ENCODE measurements at regions not wholly inside any gene's neighbourhood (a gene's known extent, or its start where the extent isn't known, plus 50 kb on each side); places are given as distances from the start of the nearest gene placed in this dataset.

GRCh38 chr2:176668912-176669311, 399.7 kb downstream of the MTX2 start:
- no peaks in the 10 kb centered on the region for H3K9me3 ChIP-seq (ENCODE audit: low read length)
- no peak overlapping the region for H3K4me2 ChIP-seq (ENCODE audit: low read depth, low read length)
- ChIA-PET CTCF (ENCODE audit: low intra/inter-chr PET ratio, low total read pairs) (no interaction called here), POLR2A (no interaction called here)
- H3K4me1 ChIP-seq (ENCODE audit: insufficient read depth, low read length), result no peaks in the 10 kb centered on the region
- no peaks in the 10 kb centered on the region for H4K20me1 ChIP-seq (ENCODE audit: insufficient read depth, low read length)
- FAIRE-seq (no peak), DNase-seq (ENCODE audit: low spot score) (no peak), ATAC-seq (no peak)
- H2AFZ ChIP-seq (ENCODE audit: low read length), result no peak overlapping the region
- H3K27ac ChIP-seq (ENCODE audit: extremely low read length, insufficient read depth, low read length), result no peak overlapping the region
- H3K79me2 ChIP-seq (ENCODE audit: insufficient read depth, low read length), result no peaks in the 10 kb centered on the region
- no peak overlapping the region for H3K4me3 ChIP-seq (replicated peaks in 1 of 3; ENCODE audit: insufficient read depth in 1 of 3, low read depth in 2 of 3, low read length in 3 of 3)
- no peaks in the 10 kb centered on the region for H3K36me3 ChIP-seq (replicated peaks in 1 of 2; ENCODE audit: control insufficient read depth in 1 of 2, insufficient read depth in 2 of 2, low read length in 2 of 2)
- peaks cover 0 to 8% of the 10 kb centered on the region in 2 experiments; a peak in 1 of 5 replicates for H3K27me3 ChIP-seq (ENCODE audit: control insufficient read depth in 1 of 2, insufficient read depth in 2 of 2, low read length in 2 of 2)
- in situ Hi-C loops (cut with HindIII; ENCODE audit: extremely low pct_ligation_motif_present, low pct_unique_long_range_greater_than_20kb) (loop anchor here (25.0 kb wide), 1 partner anchor 982 kb away; no protein-coding TSS in a partner anchor), intact Hi-C loops (cut with micrococcal nuclease; ENCODE audit: unreplicated experiment) (no loop called here)
- TF ChIP-seq BCL6 (CRISPR knock-in tag; IDR thresholded peaks at IDR 0.05), result no peak
- TF ChIP-seq ZNF329 (CRISPR knock-in tag; IDR thresholded peaks at IDR 0.05; ENCODE audit: low read depth), result no peak
- no peak for TF ChIP-seq PCBP2 (optimal IDR thresholded peaks at IDR 0.05; ENCODE audit: low read depth, low read length, poor library complexity, severe bottlenecking)
- no peak for TF ChIP-seq ZNF569 (CRISPR knock-in tag; IDR thresholded peaks at IDR 0.05; ENCODE audit: borderline replicate concordance)
- TF ChIP-seq SPEN (CRISPR knock-in tag; IDR thresholded peaks at IDR 0.05; ENCODE audit: low read depth), result no peak
- no peak for TF ChIP-seq HNF4G (IDR thresholded peaks at IDR 0.05; ENCODE audit: borderline replicate concordance, low read depth, low read length)
- no peak for TF ChIP-seq HNF4G (CRISPR knock-in tag; IDR thresholded peaks at IDR 0.05; ENCODE audit: borderline replicate concordance, low read depth)
- TF ChIP-seq HOXA9 (CRISPR knock-in tag; IDR thresholded peaks at IDR 0.05; ENCODE audit: borderline replicate concordance), result no peak
- no peak for TF ChIP-seq ATF6 (CRISPR knock-in tag; conservative IDR thresholded peaks at IDR 0.05)
- no peak for TF ChIP-seq SNAPC2 (CRISPR knock-in tag; IDR thresholded peaks at IDR 0.05)
- no peak for TF ChIP-seq TBL1XR1 (IDR thresholded peaks at IDR 0.05; ENCODE audit: borderline replicate concordance, low read length, partially characterized antibody)
- TF ChIP-seq HOXA3 (CRISPR knock-in tag; IDR thresholded peaks at IDR 0.05), result no peak
- TF ChIP-seq RBM39 (IDR thresholded peaks at IDR 0.05; ENCODE audit: low read depth, low read length, poor library complexity, severe bottlenecking), result no peak
- BruUV-seq (replicated peaks), result no TSS peak
- no peak overlapping the region for H3K9ac ChIP-seq (ENCODE audit: insufficient read depth, low read depth, low read length)

Measured in HepG2 (cell line).